Medulla oblongata (tissue), 1 donor: ENCODE measurements at regions not wholly inside any gene's neighbourhood (a gene's known extent, or its start where the extent isn't known, plus 50 kb on each side); places are given as distances from the start of the nearest gene placed in this dataset.
"Not testable (repeated sequence)": the region's sequence is repeated elsewhere in the genome, so short reads cannot be mapped to it uniquely, and the experiment has no call there.

ENCODE experiments used
- DNase-seq: peaks from one replicate; pipeline ENCODE4 v3.0.0-alpha.2; 2015; ENCODE audit errors: extremely low spot score

- no peak for DNase-seq
These were observed 143.8 kb upstream of the PCLO start for GRCh38 chr7:83306502-83306901.

DNA sequence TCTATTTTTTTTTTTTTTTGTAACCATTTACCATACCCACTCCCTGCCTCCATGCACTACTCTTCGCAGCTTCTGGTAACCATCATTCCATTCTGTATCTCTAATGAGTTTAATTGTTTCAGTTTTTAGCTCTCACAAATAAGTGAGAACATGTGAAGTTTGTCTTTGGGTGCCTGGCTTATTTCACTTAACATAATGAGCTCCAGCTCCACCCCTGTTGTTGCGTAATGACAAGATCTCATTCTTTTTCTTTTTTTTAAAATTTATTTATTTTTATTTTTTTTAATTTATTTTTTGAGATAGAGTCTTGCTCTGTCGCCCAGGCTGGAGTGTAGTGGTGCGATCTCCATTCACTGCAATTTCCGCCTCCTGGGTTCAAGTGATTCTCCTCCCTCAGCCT lies 142.3 kb upstream of the PCLO start:
- no peak for DNase-seq

DNA sequence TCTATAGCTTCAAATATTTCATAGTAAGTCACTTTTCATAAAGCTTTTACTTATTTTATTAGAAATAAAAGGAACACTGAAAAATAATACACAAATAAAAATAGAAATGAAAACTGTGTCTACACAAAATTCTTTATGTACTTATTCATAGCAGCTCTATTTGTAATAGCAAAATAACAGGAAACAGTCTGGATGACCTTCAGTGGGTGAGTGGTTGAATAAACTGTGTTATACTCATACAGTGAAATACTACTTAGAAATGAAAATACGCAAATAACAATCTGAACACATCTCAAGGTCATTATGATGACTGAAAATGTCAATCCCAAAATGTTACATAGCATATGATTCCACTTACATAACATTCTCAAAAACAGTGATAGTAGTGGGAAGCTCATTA lies 138.7 kb upstream of the PCLO start:
- DNase-seq, result no peak

DNA sequence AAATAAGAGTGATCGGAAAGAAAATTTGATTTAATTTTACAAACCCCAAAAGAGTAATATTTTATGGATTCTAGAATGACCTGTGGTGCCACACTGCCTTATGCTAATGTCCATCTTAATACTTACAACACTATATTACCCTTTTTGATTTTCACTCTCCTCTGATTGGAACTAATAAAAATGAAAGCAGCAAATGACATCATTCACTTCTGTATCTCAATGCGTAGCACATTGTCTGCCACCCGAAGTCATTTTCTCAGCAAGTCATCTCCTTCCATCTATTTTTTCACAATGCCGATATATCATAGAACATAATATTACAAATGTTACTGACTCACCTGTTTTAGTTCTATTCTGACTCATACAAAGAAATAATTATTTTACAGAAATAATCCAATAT lies 127.5 kb upstream of the PCLO start:
- no peak for DNase-seq

- no peak for DNase-seq
These were observed 126.8 kb upstream of the PCLO start for GRCh38 chr7:83289419-83289993.

DNA sequence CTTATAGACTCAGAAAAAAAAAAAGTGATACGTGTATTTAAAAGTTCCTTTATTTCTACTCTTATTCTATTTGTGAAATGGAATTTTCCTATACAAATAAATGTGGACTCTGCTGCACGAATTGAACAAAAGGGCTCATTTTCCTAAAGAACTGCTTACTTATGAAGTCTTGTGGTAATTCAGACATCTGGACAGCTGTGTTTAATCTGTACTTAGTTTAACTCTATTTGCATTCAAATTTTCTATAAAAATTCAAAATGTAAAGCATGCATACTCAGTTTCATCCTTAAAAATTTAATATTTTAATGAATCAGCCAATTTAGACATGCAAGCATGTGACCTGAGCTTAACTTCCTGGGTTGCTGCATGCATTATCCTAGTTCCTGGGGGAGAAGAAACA lies 118.0 kb upstream of the PCLO start:
- no peak for DNase-seq

DNA sequence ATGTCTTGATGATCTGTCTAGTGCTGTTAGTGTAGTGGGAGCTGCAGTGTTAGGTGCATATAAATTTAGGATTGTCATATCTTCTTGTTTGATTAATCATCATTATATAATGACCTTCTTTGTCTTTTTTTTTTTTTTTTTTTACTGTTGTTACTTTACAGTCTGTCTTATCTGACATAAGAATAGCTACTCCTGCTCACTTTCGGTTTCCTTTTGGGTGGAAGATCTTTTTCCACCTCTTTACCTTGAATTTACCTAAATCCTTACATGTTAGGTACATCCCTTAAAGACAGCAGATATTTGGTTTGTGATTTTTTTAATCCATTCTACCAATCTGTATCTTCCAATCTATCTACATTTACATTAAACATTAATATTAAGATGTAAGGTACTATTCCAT lies 113.6 kb upstream of the PCLO start:
- DNase-seq, result no peak

DNA sequence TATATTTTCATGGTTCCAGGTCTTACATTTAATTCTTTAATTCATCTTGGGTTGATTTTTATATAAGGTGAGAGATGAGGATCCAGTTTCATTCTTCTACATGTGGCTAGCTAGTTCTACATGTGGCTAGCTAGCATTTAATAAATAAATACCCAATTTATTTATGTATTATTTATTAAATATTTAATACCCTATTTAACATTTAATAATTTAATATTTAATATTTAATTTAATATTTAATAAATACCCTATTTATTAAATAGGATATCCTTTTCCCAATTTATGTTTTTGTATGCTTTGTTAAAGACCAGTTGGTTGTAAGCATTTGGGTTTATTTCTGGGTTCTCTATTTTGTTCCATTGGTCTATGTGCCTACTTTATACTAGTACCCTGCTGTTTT lies 111.0 kb upstream of the PCLO start:
- no peak for DNase-seq

DNA sequence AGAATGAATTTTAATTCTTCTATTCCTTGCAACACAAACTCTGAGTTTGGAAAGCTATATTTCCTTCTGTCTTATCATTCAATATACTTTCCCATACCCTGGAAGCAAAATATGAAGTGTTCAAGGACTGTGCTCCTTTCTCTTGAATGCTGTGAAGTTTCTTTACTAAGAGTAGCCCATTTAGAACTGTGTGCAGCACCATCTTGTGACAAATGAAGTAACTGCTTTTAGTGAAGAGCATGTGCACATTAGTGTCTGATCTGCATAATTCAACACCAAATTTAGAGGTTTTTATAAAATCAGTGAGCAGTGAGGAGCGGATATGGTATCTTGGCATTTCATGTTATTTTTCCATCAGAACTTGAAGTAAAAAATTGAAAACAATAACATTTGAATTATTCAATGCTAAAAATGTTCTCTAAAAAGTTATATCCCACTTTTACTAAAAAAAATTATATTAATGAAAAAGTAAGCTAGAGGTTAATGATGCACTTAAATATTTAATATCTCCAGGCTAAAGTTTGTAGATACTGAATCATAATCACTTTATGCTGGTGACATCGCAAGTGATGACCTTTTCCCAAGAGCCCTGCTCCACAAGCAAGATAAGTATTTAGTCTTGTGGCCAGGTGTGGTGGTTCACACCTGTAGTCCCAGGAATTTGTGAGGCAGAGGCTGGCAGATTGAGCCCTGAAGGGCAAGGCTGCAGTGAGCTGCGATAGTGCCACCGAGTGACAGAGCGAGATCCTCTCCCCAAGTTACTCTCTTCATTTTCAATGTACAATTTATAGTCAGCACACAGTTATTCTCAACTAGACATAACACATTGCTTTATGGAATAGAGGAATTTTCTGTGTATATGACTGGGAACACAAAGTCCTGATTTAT lies 108.8 kb upstream of the PCLO start:
- peak; percentile 58 for DNase-seq

- DNase-seq, result no peak
These were observed 107.7 kb upstream of the PCLO start for GRCh38 chr7:83270407-83270806.

- DNase-seq, result no peak
These were observed 104.5 kb upstream of the PCLO start for GRCh38 chr7:83267141-83267631.

- not testable (repeated sequence) for DNase-seq
These were observed 100.9 kb upstream of the PCLO start for GRCh38 chr7:83263442-83264034.

DNA sequence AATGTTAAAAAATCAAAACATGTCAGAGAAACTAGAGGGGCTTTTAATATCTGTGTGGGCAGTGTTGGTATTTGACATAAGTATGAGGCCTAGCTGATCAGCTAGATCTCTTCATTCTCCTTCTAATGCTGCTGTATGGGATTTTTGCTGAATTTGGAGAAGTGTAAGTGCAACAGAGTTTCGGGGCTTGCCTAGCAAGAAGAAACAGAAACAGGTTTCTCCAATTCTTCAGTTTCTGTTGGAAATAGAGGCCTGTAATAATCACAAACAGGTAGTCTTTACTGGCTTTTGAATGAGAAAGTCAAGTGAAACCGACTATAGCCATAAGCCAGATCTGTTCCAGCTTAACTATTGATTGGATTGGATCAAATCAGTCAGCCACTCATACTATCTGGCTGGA lies 96.4 kb upstream of the PCLO start:
- no peak for DNase-seq

- DNase-seq, result no peak
These were observed 85.3 kb upstream of the PCLO start for GRCh38 chr7:83248000-83248399.

GRCh38 chr7:83219231-83219630 lies 56.5 kb upstream of the PCLO start:
- DNase-seq, result not testable (repeated sequence)

DNA sequence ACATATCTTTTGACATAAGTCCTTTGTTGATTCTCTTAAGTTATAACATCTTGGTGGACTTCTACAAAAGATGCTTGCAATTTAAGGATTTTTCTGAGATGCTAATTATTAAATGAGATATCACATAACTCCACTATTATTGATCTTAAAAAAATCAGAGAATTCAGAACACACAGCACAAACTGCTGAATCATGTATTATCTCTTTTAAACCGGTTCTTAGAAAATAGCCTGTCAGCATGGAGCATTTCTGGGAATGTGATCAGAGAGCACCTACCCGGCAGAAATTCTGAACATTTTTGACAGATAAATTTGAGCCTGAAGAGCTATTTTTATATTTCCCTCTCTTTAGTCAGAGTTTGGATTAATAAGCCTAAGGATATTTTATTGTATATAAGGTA lies 50.2 kb upstream of the PCLO start:
- no peak for DNase-seq
